ENCODE measurements at regions not wholly inside any gene's neighbourhood (a gene's known extent, or its start where the extent isn't known, plus 50 kb on each side); places are given as distances from the start of the nearest gene placed in this dataset.

DNA sequence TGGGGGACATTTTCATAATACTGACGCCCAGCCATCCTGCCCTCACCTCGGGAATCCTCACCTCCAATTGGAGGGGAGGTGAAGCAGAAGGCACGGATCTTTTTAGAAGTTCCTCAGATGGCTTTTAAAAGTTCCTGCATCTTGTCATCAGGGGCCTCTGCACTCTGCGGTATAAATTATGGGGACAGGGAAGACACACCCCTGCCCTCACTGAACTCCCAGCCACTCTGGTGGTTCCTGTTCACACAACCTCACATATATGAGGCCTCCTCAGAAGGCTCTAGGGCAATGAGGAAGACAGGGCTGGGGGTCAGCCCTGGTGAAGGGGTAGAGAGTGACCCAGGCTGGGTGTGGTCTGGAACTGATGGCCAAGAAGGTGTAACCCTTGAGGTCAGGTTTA is 187.0 kb downstream of the SOD2 start:
- Histone ChIP-seq H2AFZ (ENCODE audit: insufficient read depth, low read depth, low read length, poor library complexity, severe bottlenecking) (no peak overlapping the region), H3K4me3 (replicated peaks in 1 of 3; ENCODE audit: low read depth in 2 of 3, low read length in 3 of 3) (no peak overlapping the region), H3K4me2 (replicated peaks; ENCODE audit: extremely low read depth, low read length, poor library complexity, severe bottlenecking) (no peak overlapping the region), H3K36me3 (replicated peaks in 1 of 2; ENCODE audit: control insufficient read depth in 1 of 2, insufficient read depth in 2 of 2, low read length in 2 of 2) (no peaks in the 10 kb centered on the region), H4K20me1 (ENCODE audit: insufficient read depth, low read length) (no peaks in the 10 kb centered on the region), H3K27me3 (ENCODE audit: control insufficient read depth in 2 of 2, insufficient read depth in 2 of 2, low read length in 2 of 2) (no peaks in the 10 kb centered on the region), H3K79me2 (ENCODE audit: insufficient read depth, low read length) (no peaks in the 10 kb centered on the region), H3K27ac (ENCODE audit: low read depth in 1 of 2, low read length in 2 of 2) (no peak overlapping the region), H3K4me1 (ENCODE audit: control insufficient read depth in 1 of 2, insufficient read depth in 2 of 2, low read length in 2 of 2) (no peaks in the 10 kb centered on the region), H3K9ac (ENCODE audit: insufficient read depth, low read length, poor library complexity, severe bottlenecking) (no peak overlapping the region), H3K9me3 (replicated peaks in 1 of 2; ENCODE audit: control insufficient read depth in 1 of 2, insufficient read depth in 1 of 2, low read length in 2 of 2) (no peaks in the 10 kb centered on the region)
- H3K27ac Mint-ChIP-seq: no peak overlapping the region
- H3K27me3 Mint-ChIP-seq (ENCODE audit: low read depth in 3 of 3): peaks cover 0 to 2% (median 0%) of the 10 kb centered on the region in 3 donors
- WGBS (ENCODE audit: insufficient coverage): no CpG with 5 or more reads among the region's 4 CpGs
- TF ChIP-seq, protein P1, sequence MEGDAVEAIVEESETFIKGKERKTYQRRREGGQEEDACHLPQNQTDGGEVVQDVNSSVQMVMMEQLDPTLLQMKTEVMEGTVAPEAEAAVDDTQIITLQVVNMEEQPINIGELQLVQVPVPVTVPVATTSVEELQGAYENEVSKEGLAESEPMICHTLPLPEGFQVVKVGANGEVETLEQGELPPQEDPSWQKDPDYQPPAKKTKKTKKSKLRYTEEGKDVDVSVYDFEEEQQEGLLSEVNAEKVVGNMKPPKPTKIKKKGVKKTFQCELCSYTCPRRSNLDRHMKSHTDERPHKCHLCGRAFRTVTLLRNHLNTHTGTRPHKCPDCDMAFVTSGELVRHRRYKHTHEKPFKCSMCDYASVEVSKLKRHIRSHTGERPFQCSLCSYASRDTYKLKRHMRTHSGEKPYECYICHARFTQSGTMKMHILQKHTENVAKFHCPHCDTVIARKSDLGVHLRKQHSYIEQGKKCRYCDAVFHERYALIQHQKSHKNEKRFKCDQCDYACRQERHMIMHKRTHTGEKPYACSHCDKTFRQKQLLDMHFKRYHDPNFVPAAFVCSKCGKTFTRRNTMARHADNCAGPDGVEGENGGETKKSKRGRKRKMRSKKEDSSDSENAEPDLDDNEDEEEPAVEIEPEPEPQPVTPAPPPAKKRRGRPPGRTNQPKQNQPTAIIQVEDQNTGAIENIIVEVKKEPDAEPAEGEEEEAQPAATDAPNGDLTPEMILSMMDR (IDR thresholded peaks at IDR 0.05): no peak
- DNase-seq: no peak
- no peak overlapping the region for H3K4me3 Mint-ChIP-seq
- no peaks in the 10 kb centered on the region for H3K36me3 Mint-ChIP-seq
- no peaks in the 10 kb centered on the region for H3K4me1 Mint-ChIP-seq
- intact Hi-C loops (cut with micrococcal nuclease): no loop called here
- peaks cover 0 to 8% (median 2%) of the 10 kb centered on the region in 7 donors for H3K9me3 Mint-ChIP-seq

- Histone ChIP-seq H3K79me2 (ENCODE audit: insufficient read depth, low read length) (no peaks in the 10 kb centered on the region), H3K9ac (ENCODE audit: insufficient read depth, low read length, poor library complexity, severe bottlenecking) (no peak overlapping the region), H4K20me1 (ENCODE audit: insufficient read depth, low read length) (no peaks in the 10 kb centered on the region), H3K27ac (ENCODE audit: low read depth in 1 of 2, low read length in 2 of 2) (no peak overlapping the region), H3K4me3 (replicated peaks in 1 of 3; ENCODE audit: low read depth in 2 of 3, low read length in 3 of 3) (no peak overlapping the region), H3K4me1 (ENCODE audit: control insufficient read depth in 1 of 2, insufficient read depth in 2 of 2, low read length in 2 of 2) (no peaks in the 10 kb centered on the region), H3K27me3 (ENCODE audit: control insufficient read depth in 2 of 2, insufficient read depth in 2 of 2, low read length in 2 of 2) (no peaks in the 10 kb centered on the region), H3K9me3 (replicated peaks in 1 of 2; ENCODE audit: control insufficient read depth in 1 of 2, insufficient read depth in 1 of 2, low read length in 2 of 2) (no peaks in the 10 kb centered on the region), H3K36me3 (replicated peaks in 1 of 2; ENCODE audit: control insufficient read depth in 1 of 2, insufficient read depth in 2 of 2, low read length in 2 of 2) (no peaks in the 10 kb centered on the region), H2AFZ (ENCODE audit: insufficient read depth, low read depth, low read length, poor library complexity, severe bottlenecking) (no peak overlapping the region), H3K4me2 (replicated peaks; ENCODE audit: extremely low read depth, low read length, poor library complexity, severe bottlenecking) (no peak overlapping the region)
- TF ChIP-seq, protein P1 (IDR thresholded peaks at IDR 0.05): no peak
- 89% methylated on average over 15 of the region's 19 CpGs for WGBS (ENCODE audit: insufficient coverage)
- H3K9me3 Mint-ChIP-seq: peaks cover 0 to 5% (median 2%) of the 10 kb centered on the region in 7 donors
- no peaks in the 10 kb centered on the region for H3K4me1 Mint-ChIP-seq
- H3K27me3 Mint-ChIP-seq (ENCODE audit: low read depth in 3 of 3): peaks cover 0 to 3% (median 0%) of the 10 kb centered on the region in 3 donors
- no peak overlapping the region for H3K4me3 Mint-ChIP-seq
- no peaks in the 10 kb centered on the region for H3K36me3 Mint-ChIP-seq
- H3K27ac Mint-ChIP-seq: peak overlapping the region in 1 of 7 donors; percentile 73
- intact Hi-C loops (cut with micrococcal nuclease): no loop called here
- DNase-seq: no peak
Observed at GRCh38 chr6:159505140-159505922, 187.7 kb downstream of the SOD2 start.

Data from CD14-positive monocyte (primary cell).